WTC11 (cell line): ENCODE measurements at regions not wholly inside any gene's neighbourhood (a gene's known extent, or its start where the extent isn't known, plus 50 kb on each side); places are given as distances from the start of the nearest gene placed in this dataset.

Experiments used
- ATAC-seq: fragments of 200-7000 bp; cut with Tn5 transposase; 2 replicates; pipeline ENCODE4 v1.10.0; 2021; ENCODE audit warnings: mild to moderate bottlenecking, moderate library complexity
- CTCF ChIA-PET: fragments of 300-600 bp; sonication (Branson Sonifier 250); formaldehyde crosslinking; loops from one replicate; lab custom pipeline; 2021; ENCODE audit warnings: antibody characterized with exemption; lab: Charles Lee
- POLR2A ChIA-PET: fragments of 350-600 bp; sonication (Branson Sonifier 250); formaldehyde crosslinking; loops from one replicate; lab custom pipeline; 2021; ENCODE audit warnings: antibody characterized with exemption; lab: Charles Lee
- DNase-seq: peaks from one replicate; pipeline ENCODE4 v3.0.0; 2021; ENCODE audit warnings: low spot score
- H3K27ac Mint-ChIP-seq: 2 replicates; pipeline ENCODE4 v1.8.0; 2021; ENCODE audit warnings: mixed read lengths
- H3K27me3 Mint-ChIP-seq: 2 replicates; pipeline ENCODE4 v1.8.0; 2021; ENCODE audit warnings: low read depth, mild to moderate bottlenecking, moderate library complexity, mixed read lengths
- H3K36me3 Mint-ChIP-seq: 2 replicates; pipeline ENCODE4 v1.8.0; 2021; ENCODE audit warnings: mixed read lengths
- H3K4me1 Mint-ChIP-seq: 2 replicates; pipeline ENCODE4 v1.8.0; 2022; ENCODE audit warnings: mixed read lengths
- H3K4me3 Mint-ChIP-seq: 2 replicates; pipeline ENCODE4 v1.8.0; 2021; ENCODE audit warnings: mild to moderate bottlenecking, moderate library complexity, mixed read lengths
- H3K9me3 Mint-ChIP-seq: 2 replicates; pipeline ENCODE4 v1.8.0; 2021; ENCODE audit warnings: mixed read lengths
- ATF2 ChIP-seq: sonication (generic); formaldehyde crosslinking; IDR thresholded peaks from 2 replicates; pipeline ENCODE4 v1.8.1; 2022; ENCODE audit warnings: low read depth, missing genetic modification reagents, borderline replicate concordance
- CREB1 ChIP-seq: sonication (generic); formaldehyde crosslinking; IDR thresholded peaks from 2 replicates; pipeline ENCODE4 v1.8.0; 2023; ENCODE audit warnings: mild to moderate bottlenecking, missing genetic modification reagents
- E2F5 ChIP-seq: sonication (generic); formaldehyde crosslinking; IDR thresholded peaks from 2 replicates; pipeline ENCODE4 v1.8.1; 2022; ENCODE audit warnings: mild to moderate bottlenecking, moderate library complexity, missing genetic modification reagents
- ERG ChIP-seq: fragments of 250-450 bp; sonication (Bioruptor Pico); IDR thresholded peaks from 2 replicates; pipeline ENCODE4 v1.8.0; 2021; ENCODE audit warnings: mild to moderate bottlenecking
- FOXK1 ChIP-seq: sonication (generic); formaldehyde crosslinking; IDR thresholded peaks from 2 replicates; pipeline ENCODE4 v1.8.0; 2022; ENCODE audit warnings: mild to moderate bottlenecking, moderate library complexity, missing genetic modification reagents
- JUN ChIP-seq: sonication (generic); formaldehyde crosslinking; IDR thresholded peaks from 2 replicates; pipeline ENCODE4 v1.8.0; 2023; ENCODE audit warnings: mild to moderate bottlenecking, missing genetic modification reagents
- KAT7 ChIP-seq: sonication (generic); formaldehyde crosslinking; IDR thresholded peaks from 2 replicates; pipeline ENCODE4 v1.8.1; 2023; ENCODE audit warnings: missing genetic modification reagents, mild to moderate bottlenecking, borderline replicate concordance
- MLX ChIP-seq: sonication (generic); formaldehyde crosslinking; IDR thresholded peaks from 2 replicates; pipeline ENCODE4 v1.8.1; 2023; ENCODE audit warnings: mild to moderate bottlenecking, missing genetic modification reagents, moderate library complexity
- NR1H2 ChIP-seq: sonication (generic); formaldehyde crosslinking; IDR thresholded peaks from 2 replicates; pipeline ENCODE4 v1.9.0; 2021; ENCODE audit warnings: mild to moderate bottlenecking, moderate library complexity, missing genetic modification reagents
- PREB ChIP-seq: sonication (generic); formaldehyde crosslinking; IDR thresholded peaks from 2 replicates; pipeline ENCODE4 v1.8.1; 2022; ENCODE audit warnings: mild to moderate bottlenecking, missing genetic modification reagents, moderate library complexity, borderline replicate concordance
- RELA ChIP-seq: sonication (generic); formaldehyde crosslinking; IDR thresholded peaks from 2 replicates; pipeline ENCODE4 v1.8.1; 2022; ENCODE audit warnings: missing genetic modification reagents, mild to moderate bottlenecking, borderline replicate concordance
- SMAD3 ChIP-seq: sonication (generic); formaldehyde crosslinking; IDR thresholded peaks from 2 replicates; pipeline ENCODE4 v1.8.0; 2022; ENCODE audit warnings: missing genetic modification reagents, mild to moderate bottlenecking, borderline replicate concordance
- ZBTB21 ChIP-seq: sonication (generic); formaldehyde crosslinking; IDR thresholded peaks from 2 replicates; pipeline ENCODE4 v1.8.1; 2023; ENCODE audit warnings: mild to moderate bottlenecking, missing genetic modification reagents, borderline replicate concordance
- ZNF232 ChIP-seq: sonication (generic); formaldehyde crosslinking; IDR thresholded peaks from 2 replicates; pipeline ENCODE4 v1.8.0; 2022; ENCODE audit warnings: mild to moderate bottlenecking, missing genetic modification reagents
- ZNF396 ChIP-seq: fragments of 250-450 bp; sonication (Bioruptor Pico); IDR thresholded peaks from 2 replicates; pipeline ENCODE4 v1.8.0; 2021; ENCODE audit warnings: mild to moderate bottlenecking, moderate library complexity, borderline replicate concordance
- ZNF425 ChIP-seq: fragments of 250-450 bp; sonication (Bioruptor Pico); conservative IDR thresholded peaks from 2 replicates; pipeline ENCODE4 v1.9.0; 2021; ENCODE audit warnings: mild to moderate bottlenecking
- ZNF512 ChIP-seq: sonication (generic); formaldehyde crosslinking; IDR thresholded peaks from 2 replicates; pipeline ENCODE4 v1.8.1; 2022; ENCODE audit warnings: missing genetic modification reagents, borderline replicate concordance
- ZNF532 ChIP-seq: fragments of 250-450 bp; sonication (Bioruptor Pico); IDR thresholded peaks from 2 replicates; pipeline ENCODE4 v1.9.0; 2021; ENCODE audit warnings: mild to moderate bottlenecking, borderline replicate concordance

- TF ChIP-seq FOXK1 (CRISPR knock-in tag): no peak
- TF ChIP-seq, all 79 proteins: peak for 0
Measured at GRCh38 chr5:26495437-26495836, 542.9 kb downstream of the CDH9 start (continued).

GRCh38 chr5:26492906-26493459 lies 545.4 kb downstream of the CDH9 start:
- DNase-seq: no peak
- H3K4me1 Mint-ChIP-seq: peaks cover 12% of the 10 kb centered on the region
- no peak for ATAC-seq
- H3K27ac Mint-ChIP-seq: no peak overlapping the region
- H3K36me3 Mint-ChIP-seq: peaks cover 70% of the 10 kb centered on the region
- peaks cover 76% of the 10 kb centered on the region for H3K9me3 Mint-ChIP-seq
- ChIA-PET CTCF (no interaction called here), POLR2A (no interaction called here)
- peaks cover 6% of the 10 kb centered on the region for H3K27me3 Mint-ChIP-seq
- no peak overlapping the region for H3K4me3 Mint-ChIP-seq
- TF ChIP-seq NR1H2 (no peak), SMAD3 (CRISPR knock-in tag) (no peak), KAT7 (CRISPR knock-in tag) (no peak), ERG (CRISPR knock-in tag) (no peak), PREB (CRISPR knock-in tag) (no peak), ZNF232 (CRISPR knock-in tag) (no peak), ZNF532 (CRISPR knock-in tag) (no peak), ZNF512 (CRISPR knock-in tag) (no peak), JUN (no peak), CREB1 (CRISPR knock-in tag) (no peak), E2F5 (CRISPR knock-in tag) (no peak), RELA (CRISPR knock-in tag) (no peak), ZBTB21 (CRISPR knock-in tag) (no peak), ZNF425 (CRISPR knock-in tag) (no peak), MLX (CRISPR knock-in tag) (no peak), ZNF396 (CRISPR knock-in tag) (no peak), ATF2 (CRISPR knock-in tag) (no peak)
